PFSK-1 (cell line): ENCODE measurements at regions not wholly inside any gene's neighbourhood (a gene's known extent, or its start where the extent isn't known, plus 50 kb on each side); places are given as distances from the start of the nearest gene placed in this dataset.

ENCODE experiments used
- FOXP2 ChIP-seq: optimal IDR thresholded peaks from 2 replicates; pipeline ENCODE3; 2011; ENCODE audit warnings: borderline replicate concordance, control low read depth, inconsistent platforms; ENCODE audit not compliant: insufficient read depth; ENCODE audit errors: extremely low read length, extremely low read depth
- POLR2AphosphoS5 ChIP-seq: IDR thresholded peaks from 2 replicates; pipeline ENCODE4 v1.6.1; 2012; ENCODE audit warnings: low read depth, mild to moderate bottlenecking, control low read depth, low read length, moderate library complexity
- REST ChIP-seq, 2 experiments: IDR thresholded peaks; 2 replicates each; pipeline versions ENCODE4 v1.6.1 to v1.8.0; 2011 to 2012; ENCODE audit warnings: low read depth in 2 of 2, low read length in 2 of 2, control low read depth in 1 of 2, inconsistent platforms in 1 of 2, mild to moderate bottlenecking in 1 of 2, moderate library complexity in 1 of 2; ENCODE audit not compliant: insufficient read depth in 1 of 2
- SIN3A ChIP-seq: IDR thresholded peaks from 2 replicates; pipeline ENCODE4 v1.6.1; 2012; ENCODE audit warnings: mild to moderate bottlenecking, low read length, moderate library complexity, borderline replicate concordance; ENCODE audit not compliant: insufficient read depth
- TAF1 ChIP-seq: IDR thresholded peaks from 2 replicates; pipeline ENCODE4 v1.6.1; 2012; ENCODE audit warnings: low read length, control low read depth, borderline replicate concordance; ENCODE audit not compliant: insufficient read depth

- no peak for TF ChIP-seq TAF1
- no peak for TF ChIP-seq REST (IDR thresholded peaks at IDR 0.05; ENCODE audit: insufficient read depth in 1 of 2, low read depth in 2 of 2, low read length in 2 of 2)
- TF ChIP-seq POLR2AphosphoS5, result no peak
- TF ChIP-seq SIN3A, result no peak
- TF ChIP-seq FOXP2, result no peak
Measured at GRCh38 chr22:48794906-48795305, 1032.8 kb downstream of the BRD1 start.
